CD14-positive monocyte (primary cell): ENCODE measurements at regions not wholly inside any gene's neighbourhood (a gene's known extent, or its start where the extent isn't known, plus 50 kb on each side); places are given as distances from the start of the nearest gene placed in this dataset.

Experiments used
- DNase-seq, 3 donors: peaks; one replicate each; pipeline ENCODE4 v3.0.0-alpha.2; 2011 to 2022
- H2AFZ ChIP-seq: 2 replicates; pipeline ENCODE4 v1.6.0; 2012; ENCODE audit warnings: mild to moderate bottlenecking, low read depth, low read length, inconsistent platforms; ENCODE audit not compliant: insufficient read depth, poor library complexity, severe bottlenecking
- H3K27ac ChIP-seq, 2 donors: 1 replicate in 1 of 2; 2 replicates in 1 of 2; pipeline ENCODE4 v1.5.1; 2012 to 2013; ENCODE audit warnings: low read length in 2 of 2, control low read depth in 1 of 2, inconsistent platforms in 1 of 2, low read depth in 1 of 2, mild to moderate bottlenecking in 1 of 2
- H3K27me3 ChIP-seq, 2 donors: one replicate each; pipeline versions ENCODE4 v1.6.0 to v1.6.1; 2011 to 2013; ENCODE audit warnings: low read length in 2 of 2; ENCODE audit not compliant: control insufficient read depth in 2 of 2, insufficient read depth in 2 of 2
- H3K36me3 ChIP-seq, 2 donors: replicated peaks in 1 of 2; 1 replicate in 1 of 2; 2 replicates in 1 of 2; pipeline versions ENCODE4 v1.5.1 to v1.6.1; 2012 to 2013; ENCODE audit warnings: low read length in 2 of 2, control low read depth in 1 of 2, inconsistent platforms in 1 of 2, mild to moderate bottlenecking in 1 of 2; ENCODE audit not compliant: insufficient read depth in 2 of 2, control insufficient read depth in 1 of 2
- H3K4me1 ChIP-seq, 2 donors: 1 replicate in 1 of 2; 2 replicates in 1 of 2; pipeline versions ENCODE4 v1.5.1 to v1.6.1; 2012 to 2013; ENCODE audit warnings: low read length in 2 of 2, control low read depth in 1 of 2, inconsistent platforms in 1 of 2, mild to moderate bottlenecking in 1 of 2, moderate library complexity in 1 of 2; ENCODE audit not compliant: insufficient read depth in 2 of 2, control insufficient read depth in 1 of 2
- H3K4me2 ChIP-seq: replicated peaks from 2 replicates; pipeline ENCODE3; 2012; ENCODE audit warnings: low read length, moderate library complexity, mild to moderate bottlenecking; ENCODE audit not compliant: poor library complexity, severe bottlenecking; ENCODE audit errors: extremely low read depth
- H3K4me3 ChIP-seq, 3 experiments: fragments of 200-600 bp in 1 of 3; sonication (generic) in 1 of 3; replicated peaks in 1 of 3; 1 replicate in 2 of 3; 2 replicates in 1 of 3; pipeline ENCODE4 v1.5.1; 2011 to 2013; ENCODE audit warnings: low read length in 3 of 3, mild to moderate bottlenecking in 3 of 3, control low read depth in 2 of 3, low read depth in 2 of 3, inconsistent platforms in 1 of 3, moderate library complexity in 1 of 3
- H3K79me2 ChIP-seq: 2 replicates; pipeline ENCODE4 v1.6.0; 2012; ENCODE audit warnings: mild to moderate bottlenecking, control low read depth, inconsistent platforms, low read length, moderate library complexity; ENCODE audit not compliant: insufficient read depth
- H3K9ac ChIP-seq: 2 replicates; pipeline ENCODE4 v1.6.0; 2017; ENCODE audit warnings: low read length, mild to moderate bottlenecking; ENCODE audit not compliant: insufficient read depth, poor library complexity, severe bottlenecking
- H3K9me3 ChIP-seq, 2 donors: replicated peaks in 1 of 2; 1 replicate in 1 of 2; 2 replicates in 1 of 2; pipeline versions ENCODE4 v1.5.1 to v1.6.1; 2012 to 2013; ENCODE audit warnings: low read length in 2 of 2, control low read depth in 1 of 2; ENCODE audit not compliant: control insufficient read depth in 1 of 2, insufficient read depth in 1 of 2
- H4K20me1 ChIP-seq: 2 replicates; pipeline ENCODE4 v1.6.0; 2012; ENCODE audit warnings: mild to moderate bottlenecking, low read length, control low read depth, moderate library complexity; ENCODE audit not compliant: insufficient read depth
- H3K27ac Mint-ChIP-seq, 7 donors: one replicate each; pipeline ENCODE4 v1.8.0; 2020; ENCODE audit warnings: mild to moderate bottlenecking in 7 of 7, mixed read lengths in 7 of 7, moderate library complexity in 6 of 7, inconsistent platforms in 2 of 7
- H3K27me3 Mint-ChIP-seq, 3 donors: one replicate each; pipeline ENCODE4 v1.8.0; 2021 to 2022; ENCODE audit warnings: low read depth in 3 of 3, mild to moderate bottlenecking in 3 of 3, mixed read lengths in 3 of 3, moderate library complexity in 3 of 3, inconsistent platforms in 1 of 3
- H3K36me3 Mint-ChIP-seq, 2 donors: one replicate each; pipeline ENCODE4 v1.8.0; 2020; ENCODE audit warnings: mixed read lengths in 2 of 2, inconsistent platforms in 1 of 2, mild to moderate bottlenecking in 1 of 2
- H3K4me1 Mint-ChIP-seq: one replicate; pipeline ENCODE4 v1.8.0; 2020; ENCODE audit warnings: mild to moderate bottlenecking, mixed read lengths
- H3K4me3 Mint-ChIP-seq, 2 donors: one replicate each; pipeline ENCODE4 v1.8.0; 2020; ENCODE audit warnings: mild to moderate bottlenecking in 2 of 2, mixed read lengths in 2 of 2, moderate library complexity in 1 of 2
- H3K9me3 Mint-ChIP-seq, 7 donors: one replicate each; pipeline ENCODE4 v1.8.0; 2020 to 2022; ENCODE audit warnings: mixed read lengths in 7 of 7, mild to moderate bottlenecking in 6 of 7, moderate library complexity in 6 of 7, inconsistent platforms in 2 of 7
- CTCF ChIP-seq: fragments of 200-600 bp; IDR thresholded peaks from one replicate; pipeline ENCODE4 v1.8.0; 2022; ENCODE audit warnings: antibody characterized with exemption, mild to moderate bottlenecking
- WGBS: methylation state at CpG from one replicate; pipeline ENCODE4 v1.1.5; 2013; ENCODE audit warnings: missing lambda C conversion rate; ENCODE audit not compliant: insufficient coverage; 5-methylcytosine and 5-hydroxymethylcytosine counted together
- intact Hi-C, 2 donors: fragments of 100-400 bp; cut with micrococcal nuclease; formaldehyde crosslinking; loops; one replicate each; pipeline versions ENCODE4 v1.15.0 to v1.15.1; 2023

GRCh38 chr1:199728345-199728744, 299.2 kb upstream of the NR5A2 start:
- peaks cover 0 to 2% (median 2%) of the 10 kb centered on the region in 3 donors for H3K27me3 Mint-ChIP-seq
- no peaks in the 10 kb centered on the region for H3K9me3 ChIP-seq
- no peak for TF ChIP-seq CTCF
- H3K4me3 ChIP-seq, result no peak overlapping the region
- intact Hi-C loops, result no loop called here
- no CpG with 5 or more reads among the region's 2 CpGs for WGBS
- no peak overlapping the region for H3K27ac Mint-ChIP-seq
- H2AFZ ChIP-seq, result no peak overlapping the region
- no peak overlapping the region for H3K27ac ChIP-seq
- H3K27me3 ChIP-seq, result no peaks in the 10 kb centered on the region
- H3K4me1 ChIP-seq, result no peaks in the 10 kb centered on the region
- H3K9ac ChIP-seq, result no peak overlapping the region
- H3K79me2 ChIP-seq, result no peaks in the 10 kb centered on the region
- no peak for DNase-seq
- H3K36me3 Mint-ChIP-seq, result no peaks in the 10 kb centered on the region
- H3K4me1 Mint-ChIP-seq, result no peaks in the 10 kb centered on the region
- no peaks in the 10 kb centered on the region for H4K20me1 ChIP-seq
- no peak overlapping the region for H3K4me3 Mint-ChIP-seq
- H3K36me3 ChIP-seq, result no peaks in the 10 kb centered on the region
- no peak overlapping the region for H3K4me2 ChIP-seq
- peaks cover 0 to 3% (median 0%) of the 10 kb centered on the region in 7 donors for H3K9me3 Mint-ChIP-seq

- TF ChIP-seq CTCF, result no peak
- H3K27ac ChIP-seq, result no peak overlapping the region
- H4K20me1 ChIP-seq, result no peaks in the 10 kb centered on the region
- no peaks in the 10 kb centered on the region for H3K36me3 Mint-ChIP-seq
- no peaks in the 10 kb centered on the region for H3K27me3 ChIP-seq
- H3K4me1 ChIP-seq, result peaks cover 0 to 5% of the 10 kb centered on the region in 2 donors
- H3K9me3 ChIP-seq, result no peaks in the 10 kb centered on the region
- H3K9me3 Mint-ChIP-seq, result peaks cover 0 to 3% (median 0%) of the 10 kb centered on the region in 7 donors
- no CpG with 5 or more reads among the region's 2 CpGs for WGBS
- DNase-seq, result no peak
- intact Hi-C loops, result no loop called here
- no peaks in the 10 kb centered on the region for H3K36me3 ChIP-seq
- H3K4me3 Mint-ChIP-seq, result no peak overlapping the region
- no peak overlapping the region for H3K4me2 ChIP-seq
- H3K79me2 ChIP-seq, result no peaks in the 10 kb centered on the region
- H3K9ac ChIP-seq, result no peak overlapping the region
- no peak overlapping the region for H2AFZ ChIP-seq
- no peak overlapping the region for H3K27ac Mint-ChIP-seq
- peaks cover 0 to 3% (median 0%) of the 10 kb centered on the region in 3 donors for H3K27me3 Mint-ChIP-seq
- H3K4me1 Mint-ChIP-seq, result peaks cover 6% of the 10 kb centered on the region
- H3K4me3 ChIP-seq, result no peak overlapping the region
Measured at GRCh38 chr1:199733125-199733524, 294.4 kb upstream of the NR5A2 start.
